K562 (cell line): ENCODE measurements at regions not wholly inside any gene's neighbourhood (a gene's known extent, or its start where the extent isn't known, plus 50 kb on each side); places are given as distances from the start of the nearest gene placed in this dataset.

Experiments
- ATAC-seq: fragments of 200-7000 bp; cut with Tn5 transposase; 3 replicates; pipeline ENCODE4 v1.9.1; 2020; ENCODE audit warnings: moderate library complexity
- BruUV-seq: library from RNA; stranded (reverse); fragments of 400-500 nt; replicated peaks from 2 replicates; lab custom pipeline; 2021; lab: Mats Ljungman, UMichigan
- CTCF ChIA-PET: fragments of 300-600 bp; formaldehyde crosslinking; extraction: SDS; loops from one replicate; lab custom pipeline; 2021; ENCODE audit warnings: low intra/inter-chr PET ratio; lab: Yijun Ruan, JAX
- POLR2A ChIA-PET: fragments of 300-600, 350-650 bp; sonication (Branson Sonifier 250); formaldehyde crosslinking; extraction: SDS; loops from one replicate; lab custom pipeline; 2021; ENCODE audit warnings: antibody characterized with exemption, inconsistent platforms; lab: Yijun Ruan, JAX
- DNase-seq, 4 experiments: peaks; one replicate each; pipeline versions ENCODE4 v3.0.0 to v3.0.0-alpha.2; 2011 to 2018; ENCODE audit warnings: low spot score in 3 of 4, mixed read lengths in 3 of 4; ENCODE audit errors: extremely low read depth in 1 of 4
- FAIRE-seq: peaks from 2 replicates; lab custom pipeline; 2011; peaks lifted over from hg19 to GRCh38; lab: Jason Lieb, UNC
- H2AFZ ChIP-seq: 2 replicates; pipeline ENCODE4 v1.6.0; 2011; ENCODE audit warnings: low read depth, low read length, control low read depth, inconsistent platforms
- H3K27ac ChIP-seq: fragments of 200-600 bp; 3 replicates; pipeline ENCODE4 v1.8.0; 2011; ENCODE audit warnings: low read depth, mild to moderate bottlenecking, control low read depth, inconsistent platforms, low read length, moderate library complexity, mixed read lengths; ENCODE audit errors: extremely low read depth
- H3K27me3 ChIP-seq, 2 experiments: fragments of 300-600 bp in 1 of 2; 2 replicates in 1 of 2; 3 replicates in 1 of 2; pipeline versions ENCODE4 v1.6.0 to v1.8.0; 2011; ENCODE audit warnings: inconsistent platforms in 2 of 2, low read length in 2 of 2, mild to moderate bottlenecking in 1 of 2, mixed read lengths in 1 of 2, moderate library complexity in 1 of 2; ENCODE audit not compliant: control insufficient read depth in 2 of 2, insufficient read depth in 2 of 2
- H3K36me3 ChIP-seq: fragments of 300-600 bp; 3 replicates; pipeline ENCODE4 v1.8.0; 2011; ENCODE audit warnings: mild to moderate bottlenecking, low read length, inconsistent platforms; ENCODE audit not compliant: control insufficient read depth, insufficient read depth
- H3K4me1 ChIP-seq, 2 experiments: fragments of 200-600 bp in 1 of 2; replicated peaks in 1 of 2; 2 replicates in 1 of 2; 3 replicates in 1 of 2; pipeline versions ENCODE4 v1.5.1 to v1.8.0; 2011; ENCODE audit warnings: inconsistent platforms in 2 of 2, low read length in 2 of 2, mild to moderate bottlenecking in 1 of 2, mixed read lengths in 1 of 2, moderate library complexity in 1 of 2; ENCODE audit not compliant: control insufficient read depth in 2 of 2, insufficient read depth in 2 of 2
- H3K4me2 ChIP-seq: 2 replicates; pipeline ENCODE4 v1.6.1; 2011; ENCODE audit warnings: low read length, control low read depth, inconsistent platforms, mixed read lengths; ENCODE audit not compliant: insufficient read depth
- H3K4me3 ChIP-seq: fragments of 200-600 bp; sonication (generic), shearing (Covaris generic); 2 replicates; pipeline ENCODE4 v1.5.1; 2016; ENCODE audit warnings: control low read depth, inconsistent platforms
- H3K79me2 ChIP-seq: fragments of 200-600 bp; 3 replicates; pipeline ENCODE4 v1.8.0; 2011; ENCODE audit warnings: low read length, inconsistent platforms; ENCODE audit not compliant: control insufficient read depth, insufficient read depth
- H3K9ac ChIP-seq, 2 experiments: 2 replicates each; pipeline versions ENCODE4 v1.6.0 to v1.6.1; 2011; ENCODE audit warnings: low read depth in 2 of 2, low read length in 2 of 2, control low read depth in 1 of 2, inconsistent platforms in 1 of 2, mild to moderate bottlenecking in 1 of 2, mixed read lengths in 1 of 2; ENCODE audit not compliant: insufficient read depth in 1 of 2
- H3K9me1 ChIP-seq: one replicate; pipeline ENCODE4 v1.6.0; 2011; ENCODE audit warnings: inconsistent platforms, mild to moderate bottlenecking, low read length, moderate library complexity; ENCODE audit not compliant: control insufficient read depth, insufficient read depth
- H3K9me3 ChIP-seq: replicated peaks from 2 replicates; pipeline ENCODE4 v1.5.1; 2011; ENCODE audit warnings: low read depth, low read length, inconsistent platforms; ENCODE audit not compliant: control insufficient read depth, insufficient read depth
- H4K20me1 ChIP-seq: replicated peaks from 2 replicates; pipeline ENCODE4 v1.6.1; 2011; ENCODE audit warnings: low read length, inconsistent platforms, mixed read lengths; ENCODE audit not compliant: control insufficient read depth, insufficient read depth
- CEBPB ChIP-seq: fragments of 450-650 bp; IDR thresholded peaks from 2 replicates; pipeline ENCODE4 v1.6.1; 2016; ENCODE audit warnings: missing genetic modification characterization, missing compliant biosample characterization
- CHD1 ChIP-seq: fragments of 200-600 bp; sonication (generic); IDR thresholded peaks from one replicate; pipeline ENCODE4 v1.6.1; 2012; ENCODE audit warnings: mild to moderate bottlenecking, moderate library complexity, low read length, inconsistent platforms
- DACH1 ChIP-seq: fragments of 450-650 bp; IDR thresholded peaks from 2 replicates; pipeline ENCODE4 v1.6.1; 2018; ENCODE audit not compliant: partially characterized antibody
- GTF2E2 ChIP-seq: fragments of 200-800 bp; sonication (Bioruptor generic); IDR thresholded peaks from 2 replicates; pipeline ENCODE4 v1.6.1; 2016; ENCODE audit warnings: missing genetic modification characterization, missing compliant biosample characterization
- HOMEZ ChIP-seq: fragments of 250-450 bp; sonication (Bioruptor Pico); IDR thresholded peaks from 2 replicates; pipeline ENCODE4 v1.4.0; 2020; ENCODE audit warnings: mild to moderate bottlenecking, moderate library complexity
- MECOM ChIP-seq: fragments of 250-450 bp; sonication (Bioruptor Pico); IDR thresholded peaks from 2 replicates; pipeline ENCODE4 v1.8.0; 2022; ENCODE audit warnings: inconsistent platforms
- NFRKB ChIP-seq: fragments of 450-650 bp; IDR thresholded peaks from 2 replicates; pipeline ENCODE4 v1.6.1; 2016; ENCODE audit warnings: low read depth
- RFX1 ChIP-seq: fragments of 450-650 bp; IDR thresholded peaks from 2 replicates; pipeline ENCODE4 v1.6.1; 2016; ENCODE audit warnings: mild to moderate bottlenecking, moderate library complexity
- SMARCE1 ChIP-seq: fragments of 450-650 bp; IDR thresholded peaks from 2 replicates; pipeline ENCODE4 v1.7.1; 2016; ENCODE audit warnings: mild to moderate bottlenecking
- TAF7 ChIP-seq: fragments of 450-650 bp; IDR thresholded peaks from 2 replicates; pipeline ENCODE4 v1.6.1; 2016; ENCODE audit warnings: missing genetic modification characterization, missing compliant biosample characterization
- TEAD1 ChIP-seq, 2 experiments: fragments of 450-650 bp in 1 of 2; sonication (generic) in 1 of 2; formaldehyde crosslinking; IDR thresholded peaks; 2 replicates each; pipeline versions ENCODE4 v1.4.0 to v1.8.0; 2020 to 2022; ENCODE audit warnings: mild to moderate bottlenecking in 2 of 2, missing genetic modification reagents in 1 of 2
- TFAP4 ChIP-seq: sonication (generic); formaldehyde crosslinking; IDR thresholded peaks from 2 replicates; pipeline ENCODE4 v1.8.0; 2022; ENCODE audit warnings: missing genetic modification reagents, mild to moderate bottlenecking, moderate library complexity, borderline replicate concordance
- TGIF2 ChIP-seq: sonication (generic); formaldehyde crosslinking; IDR thresholded peaks from 2 replicates; pipeline ENCODE4 v1.8.1; 2022; ENCODE audit warnings: mild to moderate bottlenecking, missing genetic modification reagents, moderate library complexity
- ZNF175 ChIP-seq: fragments of 200-800 bp; sonication (Bioruptor generic); IDR thresholded peaks from 2 replicates; pipeline ENCODE4 v1.6.1; 2016; ENCODE audit warnings: low read depth, mild to moderate bottlenecking, missing genetic modification characterization, missing compliant biosample characterization
- ZNF551 ChIP-seq: fragments of 250-450 bp; sonication (Bioruptor Pico); IDR thresholded peaks from 2 replicates; pipeline ENCODE4 v1.5.0; 2021; ENCODE audit warnings: mild to moderate bottlenecking, moderate library complexity
- WGBS: fragments of 100-300 bp; shearing (Covaris generic); methylation state at CpG from one replicate; pipeline ENCODE4 v1.1.6; 2016; ENCODE audit warnings: low coverage, mixed read lengths; ENCODE audit not compliant: insufficient coverage; ENCODE audit errors: missing lambda C conversion rate; 5-methylcytosine and 5-hydroxymethylcytosine counted together
- in situ Hi-C: fragments of 300-500 bp; cut with MboI; formaldehyde crosslinking; loops from 4 replicates; pipeline ENCODE4 v1.15.0; 2018; ENCODE audit warnings: inconsistent platforms, mixed read lengths
- intact Hi-C: fragments of 100-400 bp; cut with micrococcal nuclease; formaldehyde crosslinking; loops from 2 replicates; pipeline ENCODE4 v1.14.2; 2022
- TF ChIP-seq, protein P1 (sequence below): sonication (generic); formaldehyde crosslinking; IDR thresholded peaks from 2 replicates; pipeline ENCODE4 v1.8.0; 2022; ENCODE audit warnings: mild to moderate bottlenecking, missing genetic modification reagents
- TF ChIP-seq, protein P2 (sequence below): fragments of 250-450 bp; sonication (Bioruptor Pico); IDR thresholded peaks from 2 replicates; pipeline ENCODE4 v1.8.0; 2021; ENCODE audit warnings: mild to moderate bottlenecking, moderate library complexity

DNA sequence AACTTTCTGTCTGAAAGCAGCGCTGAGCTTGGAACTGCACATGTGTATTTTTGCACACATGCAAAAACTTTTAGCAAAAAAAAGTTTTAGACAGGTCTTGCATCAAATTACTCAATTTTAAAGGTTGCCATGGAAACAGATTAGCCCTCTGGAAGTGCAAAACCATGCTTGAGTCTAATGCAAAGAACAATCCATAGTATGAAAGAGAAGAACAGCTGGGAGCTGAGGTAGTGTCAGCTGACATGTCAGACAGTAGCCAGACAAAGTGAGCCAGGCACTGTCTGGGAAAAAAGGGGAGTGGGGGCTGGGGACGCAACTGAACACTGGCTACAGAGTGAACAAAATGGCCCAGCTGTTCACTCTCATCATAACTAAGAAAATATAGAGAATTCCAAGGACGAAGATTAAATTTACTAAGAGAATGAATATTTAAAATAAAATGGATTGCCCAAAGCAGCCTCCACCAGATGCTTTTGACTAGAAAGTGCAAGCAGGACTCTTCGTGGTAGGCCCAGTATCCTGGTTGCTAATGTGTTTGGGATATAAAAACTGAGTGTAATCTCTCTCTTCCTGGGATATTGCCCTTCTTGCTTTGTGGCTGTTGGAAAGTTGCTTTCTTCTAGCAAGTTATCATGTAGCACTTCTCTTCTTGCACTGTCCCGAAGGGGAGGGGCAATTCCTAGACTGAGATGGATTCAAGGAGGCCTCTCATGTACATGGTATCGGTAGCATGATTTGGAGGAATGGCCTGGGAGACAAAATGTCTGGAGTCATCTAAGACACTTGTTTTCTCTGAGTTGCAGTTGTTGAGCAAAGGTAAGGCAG, 434.1 kb upstream of the FAT3 start:
- intact Hi-C loops = no loop called here
- WGBS = 17% methylated on average over 5 of the region's 6 CpGs
- peak in 2 of 4 experiments; percentile 16 to 56 for DNase-seq
- peaks cover 7% of the 10 kb centered on the region; the same call in 1 of the 2 replicates for H3K9me3 ChIP-seq
- H2AFZ ChIP-seq = peak overlapping the region; percentile 86
- ChIA-PET POLR2A (interaction anchor here (2.0 kb wide), 1 partner anchor 15 kb away, joined by 6 read pairs; no protein-coding TSS in a partner anchor), CTCF (no interaction called here)
- H4K20me1 ChIP-seq = no peaks in the 10 kb centered on the region
- FAIRE-seq = no peak
- no peaks in the 10 kb centered on the region for H3K9me1 ChIP-seq
- in situ Hi-C loops = no loop called here
- peak; percentile 24 for ATAC-seq
- no peaks in the 10 kb centered on the region for H3K27me3 ChIP-seq
- BruUV-seq = no TSS peak
- peak overlapping the region; percentile 78 for H3K27ac ChIP-seq
- peak overlapping the region in 1 of 2 experiments; percentile 5; a peak in 1 of 4 replicates for H3K9ac ChIP-seq
- H3K4me3 ChIP-seq = no peak overlapping the region
- no peaks in the 10 kb centered on the region; the same call in 2 of the 3 replicates for H3K36me3 ChIP-seq
- H3K4me1 ChIP-seq = peaks cover 0 to 37% of the 10 kb centered on the region in 2 experiments; a peak in 3 of 5 replicates
- H3K4me2 ChIP-seq = 0 out of 2 replicates have a peak overlapping the region, but pooled peaks have one; percentile 20
- no peaks in the 10 kb centered on the region for H3K79me2 ChIP-seq
- no peak for TF ChIP-seq TAF7 (tag)
- 0 out of 2 replicates have a peak, but pooled peaks have one; percentile 7 for TF ChIP-seq MECOM (CRISPR knock-in tag)
- TF ChIP-seq CEBPB (tag) = no peak
- TF ChIP-seq, protein P1, sequence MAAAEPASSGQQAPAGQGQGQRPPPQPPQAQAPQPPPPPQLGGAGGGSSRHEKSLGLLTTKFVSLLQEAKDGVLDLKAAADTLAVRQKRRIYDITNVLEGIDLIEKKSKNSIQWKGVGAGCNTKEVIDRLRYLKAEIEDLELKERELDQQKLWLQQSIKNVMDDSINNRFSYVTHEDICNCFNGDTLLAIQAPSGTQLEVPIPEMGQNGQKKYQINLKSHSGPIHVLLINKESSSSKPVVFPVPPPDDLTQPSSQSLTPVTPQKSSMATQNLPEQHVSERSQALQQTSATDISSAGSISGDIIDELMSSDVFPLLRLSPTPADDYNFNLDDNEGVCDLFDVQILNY (CRISPR knock-in tag) = no peak
- TF ChIP-seq HOMEZ (CRISPR knock-in tag) = no peak
- no peak for TF ChIP-seq NFRKB
- no peak for TF ChIP-seq TGIF2 (CRISPR knock-in tag)
- TF ChIP-seq, protein P2, sequence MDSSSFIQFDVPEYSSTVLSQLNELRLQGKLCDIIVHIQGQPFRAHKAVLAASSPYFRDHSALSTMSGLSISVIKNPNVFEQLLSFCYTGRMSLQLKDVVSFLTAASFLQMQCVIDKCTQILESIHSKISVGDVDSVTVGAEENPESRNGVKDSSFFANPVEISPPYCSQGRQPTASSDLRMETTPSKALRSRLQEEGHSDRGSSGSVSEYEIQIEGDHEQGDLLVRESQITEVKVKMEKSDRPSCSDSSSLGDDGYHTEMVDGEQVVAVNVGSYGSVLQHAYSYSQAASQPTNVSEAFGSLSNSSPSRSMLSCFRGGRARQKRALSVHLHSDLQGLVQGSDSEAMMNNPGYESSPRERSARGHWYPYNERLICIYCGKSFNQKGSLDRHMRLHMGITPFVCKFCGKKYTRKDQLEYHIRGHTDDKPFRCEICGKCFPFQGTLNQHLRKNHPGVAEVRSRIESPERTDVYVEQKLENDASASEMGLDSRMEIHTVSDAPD (CRISPR knock-in tag) = no peak
- no peak for TF ChIP-seq SMARCE1
- TF ChIP-seq CHD1 = no peak
- peak; percentile 30 for TF ChIP-seq DACH1
- 0 out of 2 replicates have a peak, but pooled peaks have one; percentile 25 for TF ChIP-seq GTF2E2 (tag)
- TF ChIP-seq TEAD1 (CRISPR knock-in tag; IDR thresholded peaks at IDR 0.05) = 0 out of 4 replicates have a peak, but pooled peaks of 1 of the 2 experiments have one; percentile 5
- TF ChIP-seq ZNF551 (CRISPR knock-in tag) = no peak
- TF ChIP-seq ZNF175 (CRISPR knock-in tag) = peak; percentile 78; the same call in 1 of the 2 replicates
- peak; percentile 87 for TF ChIP-seq RFX1
- peak; percentile 33; the same call in 1 of the 2 replicates for TF ChIP-seq TFAP4 (CRISPR knock-in tag)
